ENCODE measurements at regions not wholly inside any gene's neighbourhood (a gene's known extent, or its start where the extent isn't known, plus 50 kb on each side); places are given as distances from the start of the nearest gene placed in this dataset.

DNA sequence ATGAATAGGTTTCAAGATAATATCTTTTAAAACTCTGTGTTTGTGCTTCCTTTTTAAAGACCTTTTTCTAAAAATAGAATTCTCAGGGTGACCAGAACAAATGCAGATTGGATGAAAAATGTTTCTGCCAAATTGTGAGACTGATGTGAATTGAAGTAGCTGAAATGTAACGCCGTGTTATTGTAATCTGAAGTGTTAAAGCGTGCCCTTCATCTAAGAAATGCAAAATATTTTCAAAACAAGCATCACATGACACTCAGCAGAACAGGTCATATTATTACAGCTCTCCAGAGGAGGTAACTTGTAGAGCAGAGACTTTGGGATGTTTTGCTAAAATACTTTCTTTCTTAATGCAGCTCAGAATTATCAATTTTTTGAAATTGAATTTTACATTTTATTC lies 90.0 kb upstream of the PLEKHA5 start:
- no peak for DNase-seq (ENCODE audit: extremely low read depth, low read depth)
- TF ChIP-seq, protein P1, sequence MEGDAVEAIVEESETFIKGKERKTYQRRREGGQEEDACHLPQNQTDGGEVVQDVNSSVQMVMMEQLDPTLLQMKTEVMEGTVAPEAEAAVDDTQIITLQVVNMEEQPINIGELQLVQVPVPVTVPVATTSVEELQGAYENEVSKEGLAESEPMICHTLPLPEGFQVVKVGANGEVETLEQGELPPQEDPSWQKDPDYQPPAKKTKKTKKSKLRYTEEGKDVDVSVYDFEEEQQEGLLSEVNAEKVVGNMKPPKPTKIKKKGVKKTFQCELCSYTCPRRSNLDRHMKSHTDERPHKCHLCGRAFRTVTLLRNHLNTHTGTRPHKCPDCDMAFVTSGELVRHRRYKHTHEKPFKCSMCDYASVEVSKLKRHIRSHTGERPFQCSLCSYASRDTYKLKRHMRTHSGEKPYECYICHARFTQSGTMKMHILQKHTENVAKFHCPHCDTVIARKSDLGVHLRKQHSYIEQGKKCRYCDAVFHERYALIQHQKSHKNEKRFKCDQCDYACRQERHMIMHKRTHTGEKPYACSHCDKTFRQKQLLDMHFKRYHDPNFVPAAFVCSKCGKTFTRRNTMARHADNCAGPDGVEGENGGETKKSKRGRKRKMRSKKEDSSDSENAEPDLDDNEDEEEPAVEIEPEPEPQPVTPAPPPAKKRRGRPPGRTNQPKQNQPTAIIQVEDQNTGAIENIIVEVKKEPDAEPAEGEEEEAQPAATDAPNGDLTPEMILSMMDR (IDR thresholded peaks at IDR 0.05; ENCODE audit: low read depth, low read length, missing control alignments) = no peak

DNA sequence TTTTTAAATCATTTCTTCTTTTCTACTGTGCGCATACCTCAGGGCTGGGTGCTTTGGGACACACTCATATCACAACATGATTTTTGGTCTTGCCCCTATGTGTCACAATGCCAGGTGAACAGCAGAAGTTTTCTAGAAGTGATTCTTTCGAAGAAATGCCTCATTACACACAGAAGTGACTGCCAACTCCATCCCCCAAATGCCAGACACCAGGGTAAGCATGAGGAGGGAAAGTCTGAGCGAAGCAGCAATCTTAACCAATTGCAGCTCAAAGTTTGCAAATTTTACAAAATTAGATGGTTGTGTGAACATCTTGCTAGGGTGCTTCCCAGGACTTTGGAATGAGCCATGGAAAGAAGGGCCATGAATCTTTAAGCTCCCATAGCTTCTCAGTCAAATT lies 87.3 kb upstream of the PLEKHA5 start:
- no peak overlapping the region for H3K4me3 ChIP-seq (replicated peaks; ENCODE audit: low read depth, low read length)
- TF ChIP-seq, protein P1 (IDR thresholded peaks at IDR 0.05; ENCODE audit: low read depth, low read length, missing control alignments) = no peak
- DNase-seq (ENCODE audit: extremely low read depth, low read depth) = no peak

More for the DNA sequence above, 90.0 kb upstream of the PLEKHA5 start:
- H3K4me3 ChIP-seq (replicated peaks; ENCODE audit: low read depth, low read length) = no peak overlapping the region

DNA sequence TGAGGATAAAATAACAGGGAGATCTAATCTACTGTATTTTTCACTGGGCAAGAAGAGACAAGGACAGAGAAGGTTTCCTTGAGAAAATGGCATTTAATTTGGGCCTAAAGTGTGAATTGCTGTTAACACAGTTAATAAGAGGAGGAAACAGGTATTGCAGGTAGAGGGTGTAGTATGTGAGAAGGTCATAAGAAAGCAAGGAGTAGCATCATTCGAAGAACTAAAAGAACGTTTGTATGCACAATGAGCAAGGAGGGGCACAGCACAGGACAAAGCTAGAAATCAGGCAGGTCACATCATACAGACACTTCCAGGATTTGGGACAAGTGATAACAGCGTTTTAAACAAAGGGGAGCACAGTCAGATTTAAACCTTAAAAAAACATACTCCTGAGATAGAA lies 85.1 kb upstream of the PLEKHA5 start:
- no peak for DNase-seq (ENCODE audit: extremely low read depth, low read depth)
- no peak overlapping the region for H3K4me3 ChIP-seq (replicated peaks; ENCODE audit: low read depth, low read length)
- TF ChIP-seq, protein P1 (IDR thresholded peaks at IDR 0.05; ENCODE audit: low read depth, low read length, missing control alignments) = no peak

DNA sequence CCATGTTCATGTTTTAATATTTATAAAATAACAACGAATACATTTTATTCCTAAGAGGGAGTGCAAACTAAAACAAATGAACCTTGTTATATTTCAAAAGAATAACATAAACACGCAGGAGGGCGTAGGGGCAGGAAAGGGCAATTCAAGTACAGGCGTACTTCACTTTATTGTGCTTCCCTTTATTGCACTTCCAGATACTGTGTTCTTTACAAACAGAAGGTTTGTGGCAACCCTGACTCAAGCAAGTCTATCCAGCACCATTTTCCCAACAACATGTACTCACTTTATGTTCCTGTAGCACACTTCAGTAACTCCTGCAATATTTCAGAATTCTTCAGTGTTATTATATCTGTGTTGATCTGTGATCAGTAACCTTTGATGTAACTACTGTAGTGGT lies 84.6 kb upstream of the PLEKHA5 start:
- DNase-seq (ENCODE audit: extremely low read depth, low read depth) = no peak
- no peak overlapping the region for H3K4me3 ChIP-seq (replicated peaks; ENCODE audit: low read depth, low read length)
- TF ChIP-seq, protein P1 (IDR thresholded peaks at IDR 0.05; ENCODE audit: low read depth, low read length, missing control alignments) = no peak

DNA sequence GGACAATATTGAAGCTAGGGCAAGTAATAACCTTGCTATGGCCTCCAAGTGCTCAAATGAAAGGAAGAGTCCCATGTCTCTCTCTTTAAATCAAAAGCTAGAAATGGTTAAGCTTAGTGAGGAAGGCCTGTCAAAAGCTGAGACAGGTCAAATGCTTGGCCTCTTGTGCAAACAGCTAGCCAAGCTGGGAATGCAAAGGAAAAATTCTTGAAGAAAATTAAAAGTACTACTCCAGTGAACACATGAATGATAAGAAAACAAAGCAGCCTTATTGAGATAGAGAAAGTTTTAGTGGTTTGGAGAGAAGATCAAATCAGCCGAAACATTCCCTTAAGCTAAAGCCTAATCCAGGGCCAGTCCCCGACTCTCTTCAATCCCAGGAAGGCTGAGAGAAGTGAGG lies 84.1 kb upstream of the PLEKHA5 start:
- TF ChIP-seq, protein P1 (IDR thresholded peaks at IDR 0.05; ENCODE audit: low read depth, low read length, missing control alignments) = no peak
- no peak for DNase-seq (ENCODE audit: extremely low read depth, low read depth)
- H3K4me3 ChIP-seq (replicated peaks; ENCODE audit: low read depth, low read length) = no peak overlapping the region

DNA sequence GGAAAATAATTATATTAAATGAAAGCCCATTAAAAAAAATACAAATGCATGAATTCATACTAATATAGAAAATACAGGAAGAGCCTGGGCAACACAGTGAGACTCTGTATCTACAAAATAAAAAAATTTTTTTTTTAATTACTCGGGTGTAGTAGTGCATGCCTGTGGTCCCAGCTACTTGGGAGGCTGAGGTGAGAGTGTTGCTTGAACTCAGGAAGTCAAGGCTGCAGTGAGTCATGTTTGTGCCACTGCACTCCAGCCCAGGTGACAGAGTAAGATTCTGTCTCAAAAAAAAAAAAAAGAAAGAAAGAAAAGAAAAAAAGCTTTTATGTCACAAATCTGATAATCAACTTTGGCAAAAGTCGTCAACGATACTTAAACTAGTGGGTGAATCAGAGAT lies 80.6 kb upstream of the PLEKHA5 start:
- TF ChIP-seq, protein P1 (IDR thresholded peaks at IDR 0.05; ENCODE audit: low read depth, low read length, missing control alignments) = no peak
- H3K4me3 ChIP-seq (replicated peaks; ENCODE audit: low read depth, low read length) = no peak overlapping the region
- no peak for DNase-seq (ENCODE audit: extremely low read depth, low read depth)

DNA sequence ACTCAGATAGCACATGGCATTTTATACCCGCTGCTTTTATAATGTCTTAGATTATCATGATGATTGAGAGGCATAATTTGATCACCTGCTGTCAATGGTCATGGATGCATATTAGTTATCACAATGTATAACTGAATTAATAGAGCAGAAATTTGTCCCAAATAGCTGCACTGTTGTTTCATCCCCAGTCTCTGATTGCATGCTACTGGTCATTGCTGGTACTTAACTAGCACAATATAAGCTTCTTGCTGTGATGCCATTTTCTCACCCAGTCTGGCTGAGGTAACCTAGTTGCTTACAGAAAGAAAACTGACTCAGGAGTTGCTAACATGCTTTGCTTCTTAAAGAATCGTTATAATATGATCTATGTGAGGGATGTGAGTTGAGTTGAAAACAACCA lies 76.8 kb upstream of the PLEKHA5 start:
- no peak overlapping the region for H3K4me3 ChIP-seq (replicated peaks; ENCODE audit: low read depth, low read length)
- no peak for DNase-seq (ENCODE audit: extremely low read depth, low read depth)
- TF ChIP-seq, protein P1 (IDR thresholded peaks at IDR 0.05; ENCODE audit: low read depth, low read length, missing control alignments) = no peak

Measured in HFF-Myc (cell line).